ENCODE measurements at regions not wholly inside any gene's neighbourhood (a gene's known extent, or its start where the extent isn't known, plus 50 kb on each side); places are given as distances from the start of the nearest gene placed in this dataset.

- POLR2A ChIA-PET: no interaction called here
- H3K9me3 Mint-ChIP-seq (ENCODE audit: unreplicated experiment): peaks cover under 1% of the 10 kb centered on the region
Observed at GRCh38 chr7:156400046-156400445, 240.5 kb upstream of the RNF32 start.

GRCh38 chr7:156397249-156397648 lies 243.3 kb upstream of the RNF32 start:
- BruUV-seq (replicated peaks): no TSS peak
- Mint-ChIP-seq H3K36me3 (ENCODE audit: insufficient read depth, unreplicated experiment) (no peaks in the 10 kb centered on the region), H3K27ac (ENCODE audit: unreplicated experiment) (no peak overlapping the region), H3K4me3 (ENCODE audit: unreplicated experiment) (no peak overlapping the region), H3K27me3 (ENCODE audit: insufficient read depth, unreplicated experiment) (no peaks in the 10 kb centered on the region), H3K9me3 (ENCODE audit: unreplicated experiment) (peaks cover under 1% of the 10 kb centered on the region), H3K4me1 (ENCODE audit: low read depth, unreplicated experiment) (no peaks in the 10 kb centered on the region)
- Histone ChIP-seq H3K9me3 (no peaks in the 10 kb centered on the region), H3K36me3 (ENCODE audit: control insufficient read depth, insufficient read depth, low read length) (no peaks in the 10 kb centered on the region), H3K27me3 (replicated peaks; ENCODE audit: control insufficient read depth, insufficient read depth, low read length) (no peaks in the 10 kb centered on the region), H3K4me1 (no peaks in the 10 kb centered on the region), H3K4me3 (ENCODE audit: low read depth, low read length) (no peak overlapping the region)
- intact Hi-C loops (cut with micrococcal nuclease; ENCODE audit: unreplicated experiment): no loop called here
- POLR2A ChIA-PET: no interaction called here
- DNase-seq: no peak
- TF ChIP-seq CTCF (IDR thresholded peaks at IDR 0.05; ENCODE audit: insufficient read depth in 1 of 2, low read depth in 1 of 2, low read length in 1 of 2, severe bottlenecking in 1 of 2, unreplicated experiment in 1 of 2): no peak
- CTCF ChIA-PET: no interaction called here

More at GRCh38 chr7:156400046-156400445, 240.5 kb upstream of the RNF32 start:
- no peak for TF ChIP-seq CTCF (IDR thresholded peaks at IDR 0.05; ENCODE audit: insufficient read depth in 1 of 2, low read depth in 1 of 2, low read length in 1 of 2, severe bottlenecking in 1 of 2, unreplicated experiment in 1 of 2)
- Histone ChIP-seq H3K4me1 (no peaks in the 10 kb centered on the region), H3K36me3 (ENCODE audit: control insufficient read depth, insufficient read depth, low read length) (no peaks in the 10 kb centered on the region), H3K27me3 (replicated peaks; ENCODE audit: control insufficient read depth, insufficient read depth, low read length) (no peaks in the 10 kb centered on the region), H3K4me3 (ENCODE audit: low read depth, low read length) (no peak overlapping the region), H3K9me3 (no peaks in the 10 kb centered on the region)
- intact Hi-C loops (cut with micrococcal nuclease; ENCODE audit: unreplicated experiment): no loop called here
- H3K4me3 Mint-ChIP-seq (ENCODE audit: unreplicated experiment): no peak overlapping the region
- DNase-seq: no peak
- BruUV-seq (replicated peaks): no TSS peak
- no peaks in the 10 kb centered on the region for H3K36me3 Mint-ChIP-seq (ENCODE audit: insufficient read depth, unreplicated experiment)
- CTCF ChIA-PET: no interaction called here
- no peak overlapping the region for H3K27ac Mint-ChIP-seq (ENCODE audit: unreplicated experiment)
- H3K4me1 Mint-ChIP-seq (ENCODE audit: low read depth, unreplicated experiment): no peaks in the 10 kb centered on the region
- no peaks in the 10 kb centered on the region for H3K27me3 Mint-ChIP-seq (ENCODE audit: insufficient read depth, unreplicated experiment)

DNA sequence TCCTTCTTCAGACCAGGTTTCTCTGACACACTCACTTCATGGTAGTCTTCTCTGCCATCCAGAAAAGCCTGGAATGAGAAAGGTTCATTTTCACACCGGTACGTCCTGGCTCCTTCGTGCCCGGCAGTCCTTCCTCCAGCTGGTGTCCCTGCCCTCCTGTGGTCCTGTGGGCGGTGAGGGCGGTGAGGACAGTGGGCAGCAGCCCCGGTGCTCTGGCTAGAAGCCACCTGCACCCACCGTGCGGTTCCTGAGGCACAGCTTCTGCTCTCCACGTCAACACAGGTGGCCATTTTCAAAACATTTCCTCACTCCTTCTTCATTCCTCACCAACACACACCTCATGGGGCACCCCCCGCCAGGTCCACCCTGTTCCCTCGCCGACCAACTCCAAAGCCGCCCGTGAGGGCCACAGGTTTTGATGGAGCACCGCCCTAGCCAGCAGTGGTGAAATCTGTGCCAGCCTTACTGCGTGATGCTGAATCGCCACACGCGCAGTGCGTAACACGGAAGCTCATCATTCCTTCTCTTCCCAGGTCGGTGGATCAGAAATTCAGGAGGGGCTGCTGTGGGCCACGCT lies 251.4 kb upstream of the RNF32 start:
- Histone ChIP-seq H3K4me1 (no peaks in the 10 kb centered on the region), H3K9me3 (no peaks in the 10 kb centered on the region), H3K27me3 (replicated peaks; ENCODE audit: control insufficient read depth, insufficient read depth, low read length) (no peaks in the 10 kb centered on the region), H3K36me3 (ENCODE audit: control insufficient read depth, insufficient read depth, low read length) (no peaks in the 10 kb centered on the region), H3K4me3 (ENCODE audit: low read depth, low read length) (no peak overlapping the region)
- ChIA-PET CTCF (no interaction called here), POLR2A (no interaction called here)
- BruUV-seq (replicated peaks): no TSS peak
- no peak for TF ChIP-seq CTCF (IDR thresholded peaks at IDR 0.05; ENCODE audit: insufficient read depth in 1 of 2, low read depth in 1 of 2, low read length in 1 of 2, severe bottlenecking in 1 of 2, unreplicated experiment in 1 of 2)
- Mint-ChIP-seq H3K27ac (ENCODE audit: unreplicated experiment) (no peak overlapping the region), H3K36me3 (ENCODE audit: insufficient read depth, unreplicated experiment) (no peaks in the 10 kb centered on the region), H3K9me3 (ENCODE audit: unreplicated experiment) (peaks cover 12% of the 10 kb centered on the region), H3K27me3 (ENCODE audit: insufficient read depth, unreplicated experiment) (peaks cover 15% of the 10 kb centered on the region), H3K4me1 (ENCODE audit: low read depth, unreplicated experiment) (no peaks in the 10 kb centered on the region), H3K4me3 (ENCODE audit: unreplicated experiment) (no peak overlapping the region)
- intact Hi-C loops (cut with micrococcal nuclease; ENCODE audit: unreplicated experiment): no loop called here
- DNase-seq: no peak
